HL-60 (cell line): ENCODE measurements at regions not wholly inside any gene's neighbourhood (a gene's known extent, or its start where the extent isn't known, plus 50 kb on each side); places are given as distances from the start of the nearest gene placed in this dataset.

Experiments
- DNase-seq, 2 experiments: peaks; one replicate each; pipeline ENCODE4 v3.0.0-alpha.2; 2010 to 2020; ENCODE audit warnings: low read depth in 1 of 2, low spot score in 1 of 2
- H3K27ac ChIP-seq: fragments of 250-450 bp; sonication (Bioruptor Pico); replicated peaks from 2 replicates; pipeline ENCODE4 v1.5.1; 2020; ENCODE audit warnings: mild to moderate bottlenecking, moderate library complexity
- H3K27me3 ChIP-seq: fragments of 250-450 bp; sonication (Bioruptor Pico); 2 replicates; pipeline ENCODE4 v1.5.1; 2021; ENCODE audit warnings: mild to moderate bottlenecking, moderate library complexity; ENCODE audit not compliant: insufficient read depth, poor library complexity, severe bottlenecking
- H3K4me3 ChIP-seq: replicated peaks from 2 replicates; pipeline ENCODE4 v1.5.1; 2011; ENCODE audit warnings: mild to moderate bottlenecking, control low read depth, low read length; ENCODE audit not compliant: insufficient read depth
- GABPA ChIP-seq: IDR thresholded peaks from 2 replicates; pipeline ENCODE4 v1.6.1; 2012; ENCODE audit warnings: low read depth
- POLR2AphosphoS5 ChIP-seq: IDR thresholded peaks from 2 replicates; pipeline ENCODE4 v1.6.1; 2012; ENCODE audit warnings: low read depth
- SPI1 ChIP-seq: IDR thresholded peaks from 2 replicates; pipeline ENCODE4 v1.6.1; 2012; ENCODE audit warnings: low read depth, mild to moderate bottlenecking, borderline replicate concordance
- TF ChIP-seq, protein P1 (sequence below): IDR thresholded peaks from one replicate; pipeline ENCODE4 v1.5.1; 2011; ENCODE audit warnings: low read length, control low read depth, inconsistent platforms; ENCODE audit not compliant: insufficient read depth
- TF ChIP-seq, protein P2 (sequence below): IDR thresholded peaks from 2 replicates; pipeline ENCODE4 v1.6.1; 2012; ENCODE audit warnings: low read depth; ENCODE audit not compliant: insufficient replicate concordance

DNA sequence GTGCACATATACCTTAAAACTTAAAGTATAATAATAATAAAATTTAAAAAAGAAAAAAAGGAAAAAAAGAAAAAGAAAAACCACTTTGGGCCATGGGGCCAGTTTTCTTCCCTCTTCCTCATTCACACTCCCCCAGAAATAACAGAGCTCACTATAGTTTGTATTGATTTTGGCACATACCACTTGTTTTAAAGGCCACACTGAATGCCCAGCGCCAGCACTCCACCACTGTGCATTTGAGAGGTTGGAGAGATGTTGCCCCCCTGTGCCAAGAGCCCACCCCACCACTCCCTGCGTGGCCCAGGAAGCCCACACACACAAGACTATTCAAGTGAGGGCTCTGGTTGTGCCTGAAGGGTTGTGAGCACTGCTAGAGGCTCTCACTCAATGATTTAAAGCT lies 1536.3 kb downstream of the TSPY10 start:
- Histone ChIP-seq H3K27me3 (no peaks in the 10 kb centered on the region), H3K4me3 (no peak overlapping the region), H3K27ac (no peak overlapping the region)
- DNase-seq: no peak
- TF ChIP-seq, protein P1, sequence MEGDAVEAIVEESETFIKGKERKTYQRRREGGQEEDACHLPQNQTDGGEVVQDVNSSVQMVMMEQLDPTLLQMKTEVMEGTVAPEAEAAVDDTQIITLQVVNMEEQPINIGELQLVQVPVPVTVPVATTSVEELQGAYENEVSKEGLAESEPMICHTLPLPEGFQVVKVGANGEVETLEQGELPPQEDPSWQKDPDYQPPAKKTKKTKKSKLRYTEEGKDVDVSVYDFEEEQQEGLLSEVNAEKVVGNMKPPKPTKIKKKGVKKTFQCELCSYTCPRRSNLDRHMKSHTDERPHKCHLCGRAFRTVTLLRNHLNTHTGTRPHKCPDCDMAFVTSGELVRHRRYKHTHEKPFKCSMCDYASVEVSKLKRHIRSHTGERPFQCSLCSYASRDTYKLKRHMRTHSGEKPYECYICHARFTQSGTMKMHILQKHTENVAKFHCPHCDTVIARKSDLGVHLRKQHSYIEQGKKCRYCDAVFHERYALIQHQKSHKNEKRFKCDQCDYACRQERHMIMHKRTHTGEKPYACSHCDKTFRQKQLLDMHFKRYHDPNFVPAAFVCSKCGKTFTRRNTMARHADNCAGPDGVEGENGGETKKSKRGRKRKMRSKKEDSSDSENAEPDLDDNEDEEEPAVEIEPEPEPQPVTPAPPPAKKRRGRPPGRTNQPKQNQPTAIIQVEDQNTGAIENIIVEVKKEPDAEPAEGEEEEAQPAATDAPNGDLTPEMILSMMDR: no peak
- TF ChIP-seq, protein P2, sequence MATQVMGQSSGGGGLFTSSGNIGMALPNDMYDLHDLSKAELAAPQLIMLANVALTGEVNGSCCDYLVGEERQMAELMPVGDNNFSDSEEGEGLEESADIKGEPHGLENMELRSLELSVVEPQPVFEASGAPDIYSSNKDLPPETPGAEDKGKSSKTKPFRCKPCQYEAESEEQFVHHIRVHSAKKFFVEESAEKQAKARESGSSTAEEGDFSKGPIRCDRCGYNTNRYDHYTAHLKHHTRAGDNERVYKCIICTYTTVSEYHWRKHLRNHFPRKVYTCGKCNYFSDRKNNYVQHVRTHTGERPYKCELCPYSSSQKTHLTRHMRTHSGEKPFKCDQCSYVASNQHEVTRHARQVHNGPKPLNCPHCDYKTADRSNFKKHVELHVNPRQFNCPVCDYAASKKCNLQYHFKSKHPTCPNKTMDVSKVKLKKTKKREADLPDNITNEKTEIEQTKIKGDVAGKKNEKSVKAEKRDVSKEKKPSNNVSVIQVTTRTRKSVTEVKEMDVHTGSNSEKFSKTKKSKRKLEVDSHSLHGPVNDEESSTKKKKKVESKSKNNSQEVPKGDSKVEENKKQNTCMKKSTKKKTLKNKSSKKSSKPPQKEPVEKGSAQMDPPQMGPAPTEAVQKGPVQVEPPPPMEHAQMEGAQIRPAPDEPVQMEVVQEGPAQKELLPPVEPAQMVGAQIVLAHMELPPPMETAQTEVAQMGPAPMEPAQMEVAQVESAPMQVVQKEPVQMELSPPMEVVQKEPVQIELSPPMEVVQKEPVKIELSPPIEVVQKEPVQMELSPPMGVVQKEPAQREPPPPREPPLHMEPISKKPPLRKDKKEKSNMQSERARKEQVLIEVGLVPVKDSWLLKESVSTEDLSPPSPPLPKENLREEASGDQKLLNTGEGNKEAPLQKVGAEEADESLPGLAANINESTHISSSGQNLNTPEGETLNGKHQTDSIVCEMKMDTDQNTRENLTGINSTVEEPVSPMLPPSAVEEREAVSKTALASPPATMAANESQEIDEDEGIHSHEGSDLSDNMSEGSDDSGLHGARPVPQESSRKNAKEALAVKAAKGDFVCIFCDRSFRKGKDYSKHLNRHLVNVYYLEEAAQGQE: no peak
- TF ChIP-seq GABPA (no peak), POLR2AphosphoS5 (no peak), SPI1 (no peak)

DNA sequence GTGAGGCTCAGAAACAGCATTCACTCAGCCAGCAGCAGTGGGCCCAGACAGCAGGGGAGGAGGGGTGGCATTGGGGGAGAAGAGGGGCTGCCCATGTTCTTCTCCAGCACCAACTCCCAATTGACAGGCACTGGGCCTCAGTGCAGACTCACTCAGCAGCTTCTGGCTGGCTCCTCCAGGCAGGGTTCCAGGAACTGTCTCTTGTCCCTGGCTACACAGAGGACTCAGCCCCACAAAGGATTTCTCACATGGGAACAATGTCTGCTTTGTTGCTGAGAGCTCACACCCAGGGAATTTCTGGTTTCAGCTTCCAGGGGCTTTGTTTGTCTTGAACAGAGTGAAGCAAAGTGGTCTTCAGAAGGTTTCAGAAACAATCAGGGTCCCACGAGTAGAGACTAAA lies 1536.7 kb downstream of the TSPY10 start:
- no peak for DNase-seq
- TF ChIP-seq, protein P2: no peak
- no peaks in the 10 kb centered on the region for H3K27me3 ChIP-seq
- H3K4me3 ChIP-seq: no peak overlapping the region
- no peak overlapping the region for H3K27ac ChIP-seq

DNA sequence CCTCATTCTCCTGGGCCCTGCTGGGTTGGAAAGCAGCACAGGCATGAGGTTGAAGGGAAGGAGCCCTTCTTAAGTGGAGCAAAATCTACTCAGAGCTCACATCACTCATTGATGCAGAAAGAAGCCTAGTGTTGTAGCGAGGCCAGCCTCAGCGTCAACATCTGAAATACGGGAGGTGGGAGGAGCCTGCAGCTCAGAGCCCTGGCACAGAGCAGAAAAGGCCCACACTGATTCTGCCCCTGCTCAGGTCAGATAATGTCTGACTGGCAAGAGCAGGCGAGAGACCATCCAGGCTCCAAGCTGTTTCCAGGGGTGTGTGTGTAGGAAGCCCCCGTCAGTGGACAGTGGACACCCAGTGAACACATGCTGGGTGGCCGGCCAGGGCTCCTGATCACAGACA lies 1541.6 kb downstream of the TSPY10 start:
- Histone ChIP-seq H3K27ac (no peak overlapping the region), H3K27me3 (no peaks in the 10 kb centered on the region), H3K4me3 (no peak overlapping the region)
- TF ChIP-seq, protein P2: no peak
- TF ChIP-seq POLR2AphosphoS5 (no peak), GABPA (no peak), SPI1 (no peak)
- TF ChIP-seq, protein P1: no peak
- DNase-seq: no peak
